Posterior cingulate gyrus (tissue), 11 donors: ENCODE measurements at regions not wholly inside any gene's neighbourhood (a gene's known extent, or its start where the extent isn't known, plus 50 kb on each side); places are given as distances from the start of the nearest gene placed in this dataset.
"Not testable (repeated sequence)": the region's sequence is repeated elsewhere in the genome, so short reads cannot be mapped to it uniquely, and the experiment has no call there.

ENCODE experiments used
- DNase-seq, 10 donors: peaks; one replicate each; pipeline versions ENCODE4 v3.0.0 to v3.0.0-alpha.2; 2020 to 2021; ENCODE audit warnings: mixed read lengths in 3 of 10
- intact Hi-C: fragments of 100-400 bp; cut with DNase I; formaldehyde crosslinking; loops from one replicate; pipeline ENCODE4 v1.15.1; 2023

GRCh38 chr1:149228672-149229585 lies 125.6 kb upstream of the NBPF9 start:
- intact Hi-C loops, result not testable (repeated sequence)
- peak in 1 of 10 donors; percentile 5 for DNase-seq

GRCh38 chr1:149229813-149230212 lies 126.5 kb upstream of the NBPF9 start:
- intact Hi-C loops, result not testable (repeated sequence)
- DNase-seq, result peak; percentile 16 to 93 (median 48)

GRCh38 chr1:149234926-149235914 lies 131.9 kb upstream of the NBPF9 start:
- intact Hi-C loops, result not testable (repeated sequence)

GRCh38 chr1:149237515-149237914 lies 134.2 kb upstream of the NBPF9 start:
- DNase-seq, intact Hi-C loops: not testable (repeated sequence)

More at GRCh38 chr1:149234926-149235914, 131.9 kb upstream of the NBPF9 start:
- not testable (repeated sequence) for DNase-seq

GRCh38 chr1:149239897-149240508 lies 136.7 kb upstream of the NBPF9 start:
- DNase-seq, intact Hi-C loops: not testable (repeated sequence)

- intact Hi-C loops, result not testable (repeated sequence)
- peak in 1 of 10 donors; percentile 1 for DNase-seq
These were observed 137.2 kb upstream of the NBPF9 start for GRCh38 chr1:149240530-149240929.

GRCh38 chr1:149241272-149241671 lies 137.9 kb upstream of the NBPF9 start:
- intact Hi-C loops, DNase-seq: not testable (repeated sequence)

GRCh38 chr1:149243572-149243971 lies 140.2 kb upstream of the NBPF9 start:
- DNase-seq, intact Hi-C loops: not testable (repeated sequence)

GRCh38 chr1:149244621-149245020 lies 141.3 kb upstream of the NBPF9 start:
- intact Hi-C loops, DNase-seq: not testable (repeated sequence)

GRCh38 chr1:149246212-149246611 lies 142.9 kb upstream of the NBPF9 start:
- intact Hi-C loops, DNase-seq: not testable (repeated sequence)

- intact Hi-C loops, DNase-seq: not testable (repeated sequence)
These were observed 145.3 kb upstream of the NBPF9 start for GRCh38 chr1:149248610-149249009.

- intact Hi-C loops, result not testable (repeated sequence)
- peak in 2 of 10 donors; percentile 2 to 7 for DNase-seq
These were observed 146.6 kb upstream of the NBPF9 start for GRCh38 chr1:149249850-149250467.

- intact Hi-C loops, DNase-seq: not testable (repeated sequence)
These were observed 151.8 kb upstream of the NBPF9 start for GRCh38 chr1:149254894-149255847.

GRCh38 chr1:149260284-149260683 lies 156.9 kb upstream of the NBPF9 start:
- DNase-seq, intact Hi-C loops: not testable (repeated sequence)

- intact Hi-C loops, DNase-seq: not testable (repeated sequence)
These were observed 157.5 kb upstream of the NBPF9 start for GRCh38 chr1:149260736-149261340.

GRCh38 chr1:149267287-149267686 lies 163.9 kb upstream of the NBPF9 start:
- DNase-seq, intact Hi-C loops: not testable (repeated sequence)

GRCh38 chr1:149269001-149269702 lies 165.8 kb upstream of the NBPF9 start:
- intact Hi-C loops, DNase-seq: not testable (repeated sequence)
